HepG2 (cell line): ENCODE measurements at regions not wholly inside any gene's neighbourhood (a gene's known extent, or its start where the extent isn't known, plus 50 kb on each side); places are given as distances from the start of the nearest gene placed in this dataset.

Experiments used
- ATAC-seq: fragments of 200-7000 bp; cut with Tn5 transposase; 3 replicates; pipeline ENCODE4 v1.9.1; 2020; ENCODE audit warnings: mild to moderate bottlenecking, moderate library complexity
- BruUV-seq: library from RNA; stranded (reverse); fragments of 400-500 nt; replicated peaks from 2 replicates; lab custom pipeline; 2021; lab: Mats Ljungman, UMichigan
- CTCF ChIA-PET: fragments of 300-600 bp; formaldehyde crosslinking; extraction: SDS; loops from one replicate; lab custom pipeline; 2021; ENCODE audit warnings: low total read pairs, inconsistent platforms, low intra/inter-chr PET ratio; lab: Yijun Ruan, JAX
- POLR2A ChIA-PET: fragments of 350-600 bp; sonication (Branson Sonifier 250); formaldehyde crosslinking; loops from one replicate; lab custom pipeline; 2020; ENCODE audit warnings: antibody characterized with exemption, inconsistent platforms; lab: Yijun Ruan, JAX
- DNase-seq: peaks from one replicate; pipeline ENCODE4 v3.0.0-alpha.2; 2015; ENCODE audit warnings: low spot score
- FAIRE-seq: peaks from 3 replicates; lab custom pipeline; 2011; peaks lifted over from hg19 to GRCh38; lab: Jason Lieb, UNC
- H2AFZ ChIP-seq: one replicate; pipeline ENCODE4 v1.6.1; 2011; ENCODE audit warnings: low read length, inconsistent platforms
- H3K27ac ChIP-seq: fragments of 300-600 bp; 3 replicates; pipeline ENCODE4 v1.8.0; 2011; ENCODE audit warnings: mixed run types, mild to moderate bottlenecking, mixed read lengths, low read length, inconsistent platforms; ENCODE audit not compliant: insufficient read depth; ENCODE audit errors: extremely low read length
- H3K27me3 ChIP-seq, 2 experiments: fragments of 200-600 bp in 1 of 2; 2 replicates in 1 of 2; 3 replicates in 1 of 2; pipeline versions ENCODE4 v1.6.0 to v1.8.0; 2011; ENCODE audit warnings: low read length in 2 of 2, mild to moderate bottlenecking in 2 of 2, moderate library complexity in 2 of 2, inconsistent platforms in 1 of 2; ENCODE audit not compliant: insufficient read depth in 2 of 2, control insufficient read depth in 1 of 2
- H3K36me3 ChIP-seq, 2 experiments: fragments of 200-600 bp in 1 of 2; replicated peaks in 1 of 2; 2 replicates in 1 of 2; 3 replicates in 1 of 2; pipeline versions ENCODE4 v1.5.1 to v1.8.0; 2011; ENCODE audit warnings: low read length in 2 of 2, inconsistent platforms in 1 of 2; ENCODE audit not compliant: insufficient read depth in 2 of 2, control insufficient read depth in 1 of 2
- H3K4me1 ChIP-seq: 2 replicates; pipeline ENCODE4 v1.5.1; 2012; ENCODE audit warnings: low read length, inconsistent platforms; ENCODE audit not compliant: insufficient read depth
- H3K4me2 ChIP-seq: 2 replicates; pipeline ENCODE4 v1.6.0; 2011; ENCODE audit warnings: low read depth, low read length, inconsistent platforms
- H3K4me3 ChIP-seq, 3 experiments: fragments of 200-600 bp in 1 of 3; sonication (generic), shearing (Covaris generic) in 1 of 3; replicated peaks in 1 of 3; 2 replicates each; pipeline ENCODE4 v1.5.1; 2011 to 2016; ENCODE audit warnings: low read length in 3 of 3, inconsistent platforms in 2 of 3, low read depth in 2 of 3, mild to moderate bottlenecking in 2 of 3, control low read depth in 1 of 3, mixed read lengths in 1 of 3; ENCODE audit not compliant: insufficient read depth in 1 of 3
- H3K79me2 ChIP-seq: one replicate; pipeline ENCODE4 v1.6.1; 2011; ENCODE audit warnings: low read length, inconsistent platforms; ENCODE audit not compliant: insufficient read depth
- H3K9ac ChIP-seq: 2 replicates; pipeline ENCODE4 v1.6.0; 2011; ENCODE audit warnings: mild to moderate bottlenecking, low read depth, low read length, inconsistent platforms; ENCODE audit not compliant: insufficient read depth
- H3K9me3 ChIP-seq: 2 replicates; pipeline ENCODE4 v1.5.1; 2012; ENCODE audit warnings: mild to moderate bottlenecking, low read length
- H4K20me1 ChIP-seq: 2 replicates; pipeline ENCODE4 v1.6.0; 2011; ENCODE audit warnings: inconsistent platforms, mild to moderate bottlenecking, low read length, moderate library complexity; ENCODE audit not compliant: insufficient read depth
- CEBPG ChIP-seq: IDR thresholded peaks from 2 replicates; pipeline ENCODE4 v1.6.1; 2016
- CREM ChIP-seq, 2 experiments: sonication (generic) in 1 of 2; formaldehyde crosslinking in 1 of 2; IDR thresholded peaks; 2 replicates each; pipeline versions ENCODE4 v1.4.0 to v1.6.1; 2016 to 2020; ENCODE audit warnings: antibody characterized with exemption in 1 of 2, mild to moderate bottlenecking in 1 of 2, missing genetic modification reagents in 1 of 2
- FOXA1 ChIP-seq, 2 experiments: fragments of 450-650 bp in 1 of 2; sonication (generic) in 1 of 2; formaldehyde crosslinking in 1 of 2; IDR thresholded peaks; 2 replicates each; pipeline versions ENCODE4 v1.4.0 to v1.6.1; 2016 to 2020; ENCODE audit warnings: missing genetic modification reagents in 1 of 2
- HNF1A ChIP-seq, 2 experiments: sonication (generic) in 1 of 2; formaldehyde crosslinking in 1 of 2; IDR thresholded peaks; 2 replicates each; pipeline versions ENCODE4 v1.4.0 to v1.6.1; 2016 to 2020; ENCODE audit warnings: borderline replicate concordance in 1 of 2, low read depth in 1 of 2, mild to moderate bottlenecking in 1 of 2, missing genetic modification reagents in 1 of 2
- MYC ChIP-seq: sonication (generic); formaldehyde crosslinking; IDR thresholded peaks from 2 replicates; pipeline ENCODE4 v1.9.0; 2021; ENCODE audit warnings: missing genetic modification reagents, borderline replicate concordance
- RORA ChIP-seq: sonication (generic); formaldehyde crosslinking; IDR thresholded peaks from 2 replicates; pipeline ENCODE4 v1.5.0; 2020; ENCODE audit warnings: mild to moderate bottlenecking, missing genetic modification reagents, moderate library complexity
- TGIF2 ChIP-seq: IDR thresholded peaks from 2 replicates; pipeline ENCODE4 v1.6.1; 2016; ENCODE audit warnings: control low read depth, missing compliant biosample characterization
- WGBS: methylation state at CpG from one replicate; pipeline ENCODE4 v1.1.6; 2017; ENCODE audit warnings: low lambda C conversion rate; 5-methylcytosine and 5-hydroxymethylcytosine counted together
- in situ Hi-C: cut with HindIII; loops from 2 replicates; pipeline ENCODE4 v1.10.0; 2017; ENCODE audit warnings: low pct_unique_long_range_greater_than_20kb; ENCODE audit not compliant: extremely low pct_ligation_motif_present
- intact Hi-C: fragments of 100-400 bp; cut with micrococcal nuclease; formaldehyde crosslinking; loops from one replicate; pipeline ENCODE4 v1.10.0; 2022; ENCODE audit not compliant: unreplicated experiment
- TF ChIP-seq, protein P1 (sequence below): sonication (generic); formaldehyde crosslinking; IDR thresholded peaks from 2 replicates; pipeline ENCODE4 v1.9.0; 2021; ENCODE audit warnings: missing genetic modification reagents, borderline replicate concordance

DNA sequence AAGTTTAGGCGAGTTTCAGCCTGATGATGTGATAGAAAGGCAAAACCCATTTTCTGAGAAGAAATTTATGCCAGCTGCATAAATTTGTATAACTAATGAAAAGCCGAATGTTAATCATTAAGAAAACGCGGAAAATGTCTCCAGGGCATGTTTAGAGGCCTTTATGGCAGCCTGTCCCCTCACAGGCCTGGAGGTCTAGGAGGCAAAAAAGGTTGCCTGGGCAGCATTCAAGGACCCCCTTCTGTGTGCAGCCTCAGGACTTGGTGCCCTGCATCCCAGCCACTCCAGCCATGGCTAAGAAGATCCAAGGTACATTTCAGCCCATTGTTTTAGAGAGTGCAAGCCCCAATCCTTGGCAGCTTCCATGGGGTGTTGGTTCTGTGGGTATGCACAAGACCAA is 614.2 kb downstream of the SLITRK5 start:
- POLR2A ChIA-PET = no interaction called here

DNA sequence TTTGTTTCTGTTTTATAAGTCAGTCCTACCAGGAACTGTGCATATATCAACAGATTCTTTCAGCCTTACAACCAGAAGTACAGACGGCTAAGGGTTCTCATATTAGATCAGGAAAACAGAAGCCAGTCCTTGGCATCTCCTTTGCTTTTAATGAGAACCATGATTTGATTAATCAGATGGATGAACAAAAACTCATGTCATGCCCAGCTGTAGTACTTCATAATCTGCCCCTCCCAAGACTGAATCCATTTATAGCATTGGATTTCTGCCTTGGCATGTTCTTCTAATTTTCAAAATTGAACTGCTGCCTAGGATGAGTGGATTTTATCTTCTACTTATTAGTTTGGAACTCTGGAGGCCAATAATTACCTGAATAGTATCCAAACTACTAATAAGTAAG is 617.2 kb downstream of the SLITRK5 start:
- no TSS peak for BruUV-seq
- ATAC-seq (no peak), FAIRE-seq (no peak), DNase-seq (no peak)
- WGBS = 0% methylated on average over 1 of the region's 1 CpG
- H3K9me3 ChIP-seq = peaks cover 38% of the 10 kb centered on the region
- in situ Hi-C loops = no loop called here
- no peaks in the 10 kb centered on the region for H3K79me2 ChIP-seq
- H2AFZ ChIP-seq = no peak overlapping the region
- no peak overlapping the region for H3K9ac ChIP-seq
- CTCF ChIA-PET = no interaction called here
- no peak overlapping the region for H3K27ac ChIP-seq
- intact Hi-C loops = no loop called here
- no peak overlapping the region for H3K4me2 ChIP-seq
- no peaks in the 10 kb centered on the region for H3K4me1 ChIP-seq
- no peak for TF ChIP-seq FOXA1 (IDR thresholded peaks at IDR 0.05)
- TF ChIP-seq FOXA1 (CRISPR knock-in tag; IDR thresholded peaks at IDR 0.05) = no peak
- TF ChIP-seq CEBPG (CRISPR knock-in tag) = no peak
- TF ChIP-seq CREM (IDR thresholded peaks at IDR 0.05) = no peak
- TF ChIP-seq CREM (CRISPR knock-in tag; IDR thresholded peaks at IDR 0.05) = no peak
- TF ChIP-seq HNF1A (IDR thresholded peaks at IDR 0.05; ENCODE audit: low read depth) = no peak
- TF ChIP-seq HNF1A (CRISPR knock-in tag; IDR thresholded peaks at IDR 0.05; ENCODE audit: borderline replicate concordance) = no peak
- no peak for TF ChIP-seq MYC (CRISPR knock-in tag)
- no peak for TF ChIP-seq TGIF2 (CRISPR knock-in tag)
- TF ChIP-seq, protein P1, sequence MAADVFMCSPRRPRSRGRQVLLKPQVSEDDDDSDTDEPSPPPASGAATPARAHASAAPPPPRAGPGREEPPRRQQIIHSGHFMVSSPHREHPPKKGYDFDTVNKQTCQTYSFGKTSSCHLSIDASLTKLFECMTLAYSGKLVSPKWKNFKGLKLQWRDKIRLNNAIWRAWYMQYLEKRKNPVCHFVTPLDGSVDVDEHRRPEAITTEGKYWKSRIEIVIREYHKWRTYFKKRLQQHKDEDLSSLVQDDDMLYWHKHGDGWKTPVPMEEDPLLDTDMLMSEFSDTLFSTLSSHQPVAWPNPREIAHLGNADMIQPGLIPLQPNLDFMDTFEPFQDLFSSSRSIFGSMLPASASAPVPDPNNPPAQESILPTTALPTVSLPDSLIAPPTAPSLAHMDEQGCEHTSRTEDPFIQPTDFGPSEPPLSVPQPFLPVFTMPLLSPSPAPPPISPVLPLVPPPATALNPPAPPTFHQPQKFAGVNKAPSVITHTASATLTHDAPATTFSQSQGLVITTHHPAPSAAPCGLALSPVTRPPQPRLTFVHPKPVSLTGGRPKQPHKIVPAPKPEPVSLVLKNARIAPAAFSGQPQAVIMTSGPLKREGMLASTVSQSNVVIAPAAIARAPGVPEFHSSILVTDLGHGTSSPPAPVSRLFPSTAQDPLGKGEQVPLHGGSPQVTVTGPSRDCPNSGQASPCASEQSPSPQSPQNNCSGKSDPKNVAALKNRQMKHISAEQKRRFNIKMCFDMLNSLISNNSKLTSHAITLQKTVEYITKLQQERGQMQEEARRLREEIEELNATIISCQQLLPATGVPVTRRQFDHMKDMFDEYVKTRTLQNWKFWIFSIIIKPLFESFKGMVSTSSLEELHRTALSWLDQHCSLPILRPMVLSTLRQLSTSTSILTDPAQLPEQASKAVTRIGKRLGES = no peak
- POLR2A ChIA-PET = no interaction called here
- H3K4me3 ChIP-seq = no peak overlapping the region
- no peaks in the 10 kb centered on the region for H3K27me3 ChIP-seq
- H3K36me3 ChIP-seq = no peaks in the 10 kb centered on the region
- H4K20me1 ChIP-seq = no peaks in the 10 kb centered on the region

More for the DNA sequence above, 614.2 kb downstream of the SLITRK5 start:
- no peak overlapping the region for H3K4me2 ChIP-seq
- WGBS = 1% methylated on average over 4 of the region's 4 CpGs
- ATAC-seq (no peak), DNase-seq (no peak), FAIRE-seq (no peak)
- no peak for TF ChIP-seq RORA (CRISPR knock-in tag)
- H2AFZ ChIP-seq = no peak overlapping the region
- H3K27ac ChIP-seq = no peak overlapping the region
- no peak overlapping the region for H3K9ac ChIP-seq
- in situ Hi-C loops = no loop called here
- no TSS peak for BruUV-seq
- CTCF ChIA-PET = no interaction called here
- no peaks in the 10 kb centered on the region for H3K79me2 ChIP-seq
- no peaks in the 10 kb centered on the region for H3K36me3 ChIP-seq
- no peaks in the 10 kb centered on the region for H3K4me1 ChIP-seq
- H4K20me1 ChIP-seq = no peaks in the 10 kb centered on the region
- no peak overlapping the region for H3K4me3 ChIP-seq
- intact Hi-C loops = no loop called here
- no peaks in the 10 kb centered on the region for H3K27me3 ChIP-seq
- H3K9me3 ChIP-seq = peaks cover 66% of the 10 kb centered on the region
